ENCODE measurements at regions not wholly inside any gene's neighbourhood (a gene's known extent, or its start where the extent isn't known, plus 50 kb on each side); places are given as distances from the start of the nearest gene placed in this dataset.

GRCh38 chr14:53534841-53535240 is 381.7 kb upstream of the DDHD1 start:
- TF ChIP-seq CTCF (IDR thresholded peaks at IDR 0.05) (no peak), POLR2A (IDR thresholded peaks at IDR 0.05) (no peak)
- intact Hi-C loops (cut with DNase I), result no loop called here
- Histone ChIP-seq H3K4me1 (peaks cover 0 to 7% of the 10 kb centered on the region in 2 donors), H3K4me3 (replicated peaks in 1 of 3) (no peak overlapping the region), H3K36me3 (no peaks in the 10 kb centered on the region), H3K27ac (no peak overlapping the region), H3K27me3 (no peaks in the 10 kb centered on the region), H3K9me3 (no peaks in the 10 kb centered on the region)
- WGBS, 2 donors, result 86 to 87% methylated on average over 6 of the region's 6 CpGs
- DNase-seq, result no peak

- Histone ChIP-seq H3K27me3 (no peaks in the 10 kb centered on the region), H3K4me3 (replicated peaks in 1 of 3) (no peak overlapping the region), H3K9me3 (no peaks in the 10 kb centered on the region), H3K4me1 (peaks cover 8 to 17% of the 10 kb centered on the region in 2 donors), H3K36me3 (no peaks in the 10 kb centered on the region), H3K27ac (no peak overlapping the region)
- WGBS, 2 donors, result 67 to 72% methylated on average over 4 of the region's 4 CpGs
- DNase-seq, result no peak
- intact Hi-C loops (cut with DNase I), result no loop called here
- TF ChIP-seq POLR2A (IDR thresholded peaks at IDR 0.05), result no peak
- TF ChIP-seq CTCF (IDR thresholded peaks at IDR 0.05), result no peak
Observed at GRCh38 chr14:53533384-53533970, 380.4 kb upstream of the DDHD1 start.

GRCh38 chr14:53532853-53533252 is 379.7 kb upstream of the DDHD1 start:
- Histone ChIP-seq H3K4me1 (peaks cover 10 to 21% of the 10 kb centered on the region in 2 donors), H3K27ac (no peak overlapping the region), H3K36me3 (no peaks in the 10 kb centered on the region), H3K27me3 (no peaks in the 10 kb centered on the region), H3K9me3 (no peaks in the 10 kb centered on the region), H3K4me3 (replicated peaks in 1 of 3) (no peak overlapping the region)
- TF ChIP-seq CTCF (IDR thresholded peaks at IDR 0.05) (no peak), POLR2A (IDR thresholded peaks at IDR 0.05) (no peak)
- DNase-seq, result no peak
- intact Hi-C loops (cut with DNase I), result no loop called here
- WGBS, 2 donors, result 86 to 91% methylated on average over 6 of the region's 6 CpGs

GRCh38 chr14:53531730-53532129 is 378.6 kb upstream of the DDHD1 start:
- intact Hi-C loops (cut with DNase I), result no loop called here
- Histone ChIP-seq H3K4me1 (peaks cover 10 to 20% of the 10 kb centered on the region in 2 donors), H3K27me3 (no peaks in the 10 kb centered on the region), H3K9me3 (no peaks in the 10 kb centered on the region), H3K27ac (no peak overlapping the region), H3K4me3 (replicated peaks in 1 of 3) (no peak overlapping the region), H3K36me3 (no peaks in the 10 kb centered on the region)
- no peak for TF ChIP-seq POLR2A (IDR thresholded peaks at IDR 0.05)
- no peak for TF ChIP-seq CTCF (IDR thresholded peaks at IDR 0.05)
- no peak for DNase-seq
- WGBS, 2 donors, result 81 to 87% methylated on average over 1 of the region's 1 CpG

- 92 to 100% methylated on average over 1 of the region's 1 CpG for WGBS, 2 donors
- TF ChIP-seq POLR2A (IDR thresholded peaks at IDR 0.05), result no peak
- no peak for TF ChIP-seq CTCF (IDR thresholded peaks at IDR 0.05)
Observed at GRCh38 chr14:53531156-53531555, 378.0 kb upstream of the DDHD1 start.

More at GRCh38 chr14:53531156-53531555, 378.0 kb upstream of the DDHD1 start:
- no peaks in the 10 kb centered on the region for H3K27me3 ChIP-seq
- no peaks in the 10 kb centered on the region for H3K9me3 ChIP-seq
- no peak for DNase-seq
- peaks cover 10 to 20% of the 10 kb centered on the region in 2 donors for H3K4me1 ChIP-seq
- no peak overlapping the region for H3K4me3 ChIP-seq (replicated peaks in 1 of 3)
- no peaks in the 10 kb centered on the region for H3K36me3 ChIP-seq
- intact Hi-C loops (cut with DNase I), result no loop called here
- H3K27ac ChIP-seq, result no peak overlapping the region

Measured in thyroid gland (tissue), 4 donors.